Pancreas (tissue), 10 donors: ENCODE measurements at regions not wholly inside any gene's neighbourhood (a gene's known extent, or its start where the extent isn't known, plus 50 kb on each side); places are given as distances from the start of the nearest gene placed in this dataset.
"Not testable (repeated sequence)": the region's sequence is repeated elsewhere in the genome, so short reads cannot be mapped to it uniquely, and the experiment has no call there.

ENCODE experiments used
- ATAC-seq, 4 donors: fragments of 200-7000 bp; cut with Tn5 transposase; one replicate each; pipeline versions ENCODE4 v1.8.0 to v1.9.1; 2020; ENCODE audit warnings: mild to moderate bottlenecking in 4 of 4, moderate library complexity in 4 of 4
- DNase-seq, 6 donors: peaks; one replicate each; pipeline ENCODE4 v3.0.0-alpha.2; 2020
- FAIRE-seq: peaks from 2 replicates; lab custom pipeline; 2012; peaks lifted over from hg19 to GRCh38; lab: Jason Lieb, UNC
- H3K27ac ChIP-seq, 4 donors: fragments of 200-600 bp; sonication (generic); 1 replicate in 3 of 4; 2 replicates in 1 of 4; pipeline versions ENCODE4 v1.5.0 to v1.8.0; 2020
- H3K27me3 ChIP-seq, 4 donors: fragments of 200-600 bp; one replicate each; pipeline ENCODE4 v1.8.0; 2021
- H3K36me3 ChIP-seq, 3 donors: fragments of 200-600 bp; sonication (generic) in 1 of 3; one replicate each; pipeline versions ENCODE4 v1.5.0 to v1.8.0; 2020 to 2021
- H3K4me1 ChIP-seq, 3 donors: fragments of 200-600 bp; one replicate each; pipeline ENCODE4 v1.8.0; 2021
- H3K4me3 ChIP-seq, 4 donors: fragments of 200-600 bp; sonication (generic) in 2 of 4; one replicate each; pipeline versions ENCODE4 v1.5.0 to v1.8.0; 2020 to 2021
- H3K9me3 ChIP-seq, 4 donors: fragments of 200-600 bp; one replicate each; pipeline ENCODE4 v1.8.0; 2021
- CTCF ChIP-seq, 4 donors: fragments of 200-600 bp; sonication (generic) in 3 of 4; IDR thresholded peaks; one replicate each; pipeline versions ENCODE4 v1.5.0 to v1.8.0; 2021; ENCODE audit warnings: antibody characterized with exemption in 4 of 4
- WGBS, 2 donors: extraction: QIAGEN DNeasy Blood & Tissue Kit; methylation state at CpG; one replicate each; pipeline ENCODE4 v1.1.7; 2013; 5-methylcytosine and 5-hydroxymethylcytosine counted together
- intact Hi-C, 3 donors: fragments of 100-400 bp; cut with DNase I; formaldehyde crosslinking; loops; one replicate each; pipeline versions ENCODE4 v1.11.1 to v1.14.2; 2022
- donor health status: healthy with polysubstance abuse.
- donor health status: DM: no; HTN: no; CAD: no; lungs with moderate emphysema.
- donor health status: DM: no; HTN: no; CAD: no.
- donor health status: control.
- donor health status: control.
- donor health status: Bipolar disorder and iron deficiency.
- donor health status: DM: yes; HTN: yes; CAD: no.
- donor health status: DM: no; HTN: no; CAD: no.
- donor health status: DM: no; HTN: no; CAD: no.
- donor health status: DM: yes; HTN: yes; CAD: no.

- Histone ChIP-seq H3K27me3 (no peaks in the 10 kb centered on the region), H3K36me3 (no peaks in the 10 kb centered on the region), H3K4me1 (no peaks in the 10 kb centered on the region), H3K27ac (no peak overlapping the region), H3K4me3 (no peak overlapping the region), H3K9me3 (no peaks in the 10 kb centered on the region)
- no peak for FAIRE-seq
- TF ChIP-seq CTCF (IDR thresholded peaks at IDR 0.05), result no peak
- intact Hi-C loops, result no loop called here
- no peak for DNase-seq
- ATAC-seq, result no peak
Measured at GRCh38 chr1:187999973-188000372, 1171.2 kb downstream of the PLA2G4A start.

GRCh38 chr1:188003687-188004086, 1174.9 kb downstream of the PLA2G4A start:
- intact Hi-C loops, H3K4me3 ChIP-seq, ATAC-seq, H3K9me3 ChIP-seq, H3K27ac ChIP-seq, H3K4me1 ChIP-seq, H3K27me3 ChIP-seq, DNase-seq, FAIRE-seq, H3K36me3 ChIP-seq: not testable (repeated sequence)
- 61 to 67% methylated on average over 1 of the region's 1 CpG for WGBS, 2 donors

GRCh38 chr1:188004849-188005248, 1176.1 kb downstream of the PLA2G4A start:
- Histone ChIP-seq H3K9me3 (no peaks in the 10 kb centered on the region), H3K4me3 (no peak overlapping the region), H3K36me3 (no peaks in the 10 kb centered on the region), H3K27me3 (no peaks in the 10 kb centered on the region), H3K27ac (no peak overlapping the region), H3K4me1 (no peaks in the 10 kb centered on the region)
- ATAC-seq, result no peak
- no peak for DNase-seq
- intact Hi-C loops, result no loop called here
- 50 to 55% methylated on average over 1 of the region's 1 CpG for WGBS, 2 donors
- FAIRE-seq, result no peak
- no peak for TF ChIP-seq CTCF (IDR thresholded peaks at IDR 0.05)

GRCh38 chr1:188006354-188006753, 1177.6 kb downstream of the PLA2G4A start:
- no peaks in the 10 kb centered on the region for H3K4me1 ChIP-seq
- no peak for TF ChIP-seq CTCF (IDR thresholded peaks at IDR 0.05)
- FAIRE-seq (no peak), ATAC-seq (no peak), DNase-seq (no peak)
- H3K27me3 ChIP-seq, result no peaks in the 10 kb centered on the region
- 66 to 87% methylated on average over 1 of the region's 1 CpG for WGBS, 2 donors
- H3K4me3 ChIP-seq, result no peak overlapping the region
- intact Hi-C loops, result no loop called here
- no peaks in the 10 kb centered on the region for H3K9me3 ChIP-seq
- H3K36me3 ChIP-seq, result no peaks in the 10 kb centered on the region
- no peak overlapping the region for H3K27ac ChIP-seq

GRCh38 chr1:188013222-188013849, 1184.6 kb downstream of the PLA2G4A start:
- 93 to 96% methylated on average over 42 to 49 of the region's 49 CpGs for WGBS, 2 donors
- H3K27ac ChIP-seq, H3K9me3 ChIP-seq, FAIRE-seq, ATAC-seq, H3K4me1 ChIP-seq, H3K36me3 ChIP-seq, intact Hi-C loops, H3K27me3 ChIP-seq, H3K4me3 ChIP-seq: not testable (repeated sequence)
- peak in 1 of 6 donors; percentile 21 for DNase-seq

- Histone ChIP-seq H3K4me3 (no peak overlapping the region), H3K4me1 (no peaks in the 10 kb centered on the region), H3K27me3 (no peaks in the 10 kb centered on the region), H3K27ac (no peak overlapping the region), H3K9me3 (no peaks in the 10 kb centered on the region), H3K36me3 (no peaks in the 10 kb centered on the region)
- 92 to 93% methylated on average over 4 of the region's 4 CpGs for WGBS, 2 donors
- no peak for FAIRE-seq
- ATAC-seq, result no peak
- no peak for DNase-seq
- intact Hi-C loops, result no loop called here
- TF ChIP-seq CTCF (IDR thresholded peaks at IDR 0.05), result no peak
Measured at GRCh38 chr1:188017921-188018320, 1189.2 kb downstream of the PLA2G4A start.
